Activated CD4-positive, alpha-beta T cell treated with anti-CD3 and anti-CD28 coated beads for 1 hour (primary cell): ENCODE measurements at regions not wholly inside any gene's neighbourhood (a gene's known extent, or its start where the extent isn't known, plus 50 kb on each side); places are given as distances from the start of the nearest gene placed in this dataset.
"Not testable (repeated sequence)": the region's sequence is repeated elsewhere in the genome, so short reads cannot be mapped to it uniquely, and the experiment has no call there.

Source experiments
- DNase-seq: peaks from one replicate; pipeline ENCODE4 v3.0.0-alpha.2; 2020

GRCh38 chr4:9505341-9505740 lies 61.1 kb downstream of the DEFB131A start:
- DNase-seq = not testable (repeated sequence)

GRCh38 chr4:9506672-9507071 lies 62.5 kb downstream of the DEFB131A start:
- not testable (repeated sequence) for DNase-seq

- DNase-seq = not testable (repeated sequence)
These were observed 68.7 kb downstream of the DEFB131A start for GRCh38 chr4:9512941-9513340.

GRCh38 chr4:9519631-9520030 lies 75.4 kb downstream of the DEFB131A start:
- not testable (repeated sequence) for DNase-seq

- not testable (repeated sequence) for DNase-seq
These were observed 78.7 kb downstream of the DEFB131A start for GRCh38 chr4:9522903-9523302.

GRCh38 chr4:9524406-9524805 lies 80.2 kb downstream of the DEFB131A start:
- DNase-seq = not testable (repeated sequence)

GRCh38 chr4:9532134-9532862 lies 88.1 kb downstream of the DEFB131A start:
- DNase-seq = peak; percentile 52

GRCh38 chr4:9532863-9533192 lies 88.6 kb downstream of the DEFB131A start:
- not testable (repeated sequence) for DNase-seq

GRCh38 chr4:9537101-9537500 lies 92.9 kb downstream of the DEFB131A start:
- DNase-seq = not testable (repeated sequence)

GRCh38 chr4:9539939-9540520 lies 95.8 kb downstream of the DEFB131A start:
- not testable (repeated sequence) for DNase-seq

- DNase-seq = not testable (repeated sequence)
These were observed 97.2 kb downstream of the DEFB131A start for GRCh38 chr4:9541388-9541915.

GRCh38 chr4:9544851-9545250 lies 100.6 kb downstream of the DEFB131A start:
- not testable (repeated sequence) for DNase-seq

- DNase-seq = not testable (repeated sequence)
These were observed 103.3 kb downstream of the DEFB131A start for GRCh38 chr4:9547470-9547869.

GRCh38 chr4:9556076-9556475 lies 111.9 kb downstream of the DEFB131A start:
- DNase-seq = not testable (repeated sequence)

- DNase-seq = not testable (repeated sequence)
These were observed 133.7 kb downstream of the DEFB131A start for GRCh38 chr4:9577869-9578268.

GRCh38 chr4:9582880-9583279 lies 138.7 kb downstream of the DEFB131A start:
- not testable (repeated sequence) for DNase-seq

- DNase-seq = no peak
These were observed 147.8 kb downstream of the DEFB131A start for GRCh38 chr4:9592010-9592409.

- DNase-seq = no peak
These were observed 150.7 kb downstream of the DEFB131A start for GRCh38 chr4:9594948-9595347.

GRCh38 chr4:9595531-9595930 lies 151.3 kb downstream of the DEFB131A start:
- not testable (repeated sequence) for DNase-seq

- DNase-seq = no peak
These were observed 155.1 kb downstream of the DEFB131A start for GRCh38 chr4:9599266-9599665.

GRCh38 chr4:9600246-9600645 lies 156.0 kb downstream of the DEFB131A start:
- no peak for DNase-seq

- DNase-seq = no peak
These were observed 158.2 kb downstream of the DEFB131A start for GRCh38 chr4:9602389-9602914.

GRCh38 chr4:9604031-9604892 lies 160.0 kb downstream of the DEFB131A start:
- peak; percentile 34 for DNase-seq
